GM20000 (cell line): ENCODE measurements at regions not wholly inside any gene's neighbourhood (a gene's known extent, or its start where the extent isn't known, plus 50 kb on each side); places are given as distances from the start of the nearest gene placed in this dataset.

Source experiments
- DNase-seq: peaks from one replicate; pipeline ENCODE4 v3.0.0; 2012; ENCODE audit warnings: low spot score
- CTCF ChIP-seq: IDR thresholded peaks from 2 replicates; pipeline ENCODE4 v1.5.1; 2012; ENCODE audit warnings: mild to moderate bottlenecking, control low read depth; ENCODE audit errors: extremely low read depth, missing control alignments

GRCh38 chr12:11576104-11576503 lies 73.4 kb upstream of the ETV6 start:
- no peak for DNase-seq
- TF ChIP-seq CTCF: no peak

DNA sequence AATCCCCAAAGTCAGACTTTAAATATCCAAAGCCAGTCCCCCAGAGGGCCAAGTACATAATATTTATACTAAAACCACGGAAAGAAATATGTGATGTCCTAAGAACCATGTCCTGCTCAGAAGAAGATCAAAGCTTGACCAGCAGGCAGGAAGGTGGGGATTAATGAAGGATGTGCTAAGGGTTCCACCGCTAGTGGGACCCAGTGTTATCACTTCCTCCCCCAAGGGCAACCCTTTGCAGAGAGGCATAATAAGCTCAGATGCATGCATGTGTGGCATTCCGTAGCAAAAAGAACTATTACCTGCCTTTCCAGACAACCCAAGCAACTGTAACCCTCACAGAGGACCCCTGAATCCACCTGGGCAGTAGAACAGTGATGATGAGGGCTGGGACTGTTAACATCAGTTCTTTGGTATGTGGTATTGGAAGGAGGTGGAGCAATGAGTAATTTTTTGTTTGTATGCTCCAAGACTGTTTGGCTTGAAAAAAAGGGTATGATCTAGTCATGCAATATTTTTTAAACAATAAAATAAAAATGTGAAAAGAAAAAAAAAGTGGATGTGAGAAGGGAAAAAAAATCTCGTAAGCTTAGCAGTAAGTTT lies 71.7 kb upstream of the ETV6 start:
- TF ChIP-seq CTCF: no peak
- no peak for DNase-seq

GRCh38 chr12:11578461-11578993 lies 70.9 kb upstream of the ETV6 start:
- TF ChIP-seq CTCF: no peak

GRCh38 chr12:11580125-11580751 lies 69.2 kb upstream of the ETV6 start:
- no peak for TF ChIP-seq CTCF
- DNase-seq: no peak

More at GRCh38 chr12:11578461-11578993, 70.9 kb upstream of the ETV6 start:
- peak; percentile 40 for DNase-seq

GRCh38 chr12:11581179-11581755 lies 68.2 kb upstream of the ETV6 start:
- TF ChIP-seq CTCF: peak; percentile 26
- DNase-seq: peak; percentile 33

- no peak for TF ChIP-seq CTCF
- no peak for DNase-seq
Observed at GRCh38 chr12:11584221-11584855, 65.1 kb upstream of the ETV6 start.

GRCh38 chr12:11592484-11592883 lies 57.0 kb upstream of the ETV6 start:
- DNase-seq: no peak
- no peak for TF ChIP-seq CTCF
